H9 (cell line): ENCODE measurements at regions not wholly inside any gene's neighbourhood (a gene's known extent, or its start where the extent isn't known, plus 50 kb on each side); places are given as distances from the start of the nearest gene placed in this dataset.

Source experiments
- DNase-seq: peaks from one replicate; pipeline ENCODE4 v3.0.0-alpha.2; 2017
- H2AFZ ChIP-seq: one replicate; pipeline ENCODE4 v1.6.1; 2013; ENCODE audit warnings: mild to moderate bottlenecking, low read length, control low read depth, moderate library complexity
- H2AK5ac ChIP-seq: 2 replicates; pipeline ENCODE4 v1.6.1; 2013; ENCODE audit warnings: low read length, control low read depth, mixed read lengths; ENCODE audit not compliant: insufficient read length
- H2BK120ac ChIP-seq: one replicate; pipeline ENCODE4 v1.6.1; 2013; ENCODE audit warnings: low read depth, mild to moderate bottlenecking, low read length, control low read depth, inconsistent platforms; ENCODE audit not compliant: poor library complexity, severe bottlenecking
- H2BK12ac ChIP-seq: 2 replicates; pipeline ENCODE4 v1.6.1; 2013; ENCODE audit warnings: low read length, control low read depth, mixed read lengths, low read depth; ENCODE audit not compliant: insufficient read length
- H2BK15ac ChIP-seq: 2 replicates; pipeline ENCODE4 v1.6.1; 2013; ENCODE audit warnings: low read depth, low read length, control low read depth
- H2BK20ac ChIP-seq: one replicate; pipeline ENCODE4 v1.6.1; 2013; ENCODE audit warnings: low read depth, mild to moderate bottlenecking, low read length, control low read depth, inconsistent platforms; ENCODE audit not compliant: poor library complexity, severe bottlenecking
- H2BK5ac ChIP-seq: 2 replicates; pipeline ENCODE4 v1.6.1; 2013; ENCODE audit warnings: low read length, control low read depth, mixed read lengths; ENCODE audit not compliant: insufficient read length
- H3K14ac ChIP-seq: 2 replicates; pipeline ENCODE4 v1.6.1; 2013; ENCODE audit warnings: low read length, control low read depth; ENCODE audit not compliant: insufficient read depth
- H3K18ac ChIP-seq: 2 replicates; pipeline ENCODE4 v1.6.1; 2013; ENCODE audit warnings: low read depth, mild to moderate bottlenecking, mixed read lengths, low read length, control low read depth; ENCODE audit not compliant: insufficient read length
- H3K23ac ChIP-seq: 2 replicates; pipeline ENCODE4 v1.6.1; 2013; ENCODE audit warnings: low read length, control low read depth, mixed read lengths, low read depth; ENCODE audit not compliant: insufficient read length
- H3K23me2 ChIP-seq: 2 replicates; pipeline ENCODE4 v1.6.1; 2013; ENCODE audit warnings: low read depth, mild to moderate bottlenecking, mixed read lengths, low read length, control low read depth; ENCODE audit not compliant: insufficient read length, poor library complexity, severe bottlenecking
- H3K27ac ChIP-seq: 2 replicates; pipeline ENCODE4 v1.5.1; 2013; ENCODE audit warnings: low read length, control low read depth, mixed read lengths, low read depth; ENCODE audit not compliant: insufficient read length
- H3K27me3 ChIP-seq: 2 replicates; pipeline ENCODE4 v1.6.1; 2013; ENCODE audit warnings: low read length, control low read depth, inconsistent platforms; ENCODE audit not compliant: insufficient read depth
- H3K4ac ChIP-seq: 2 replicates; pipeline ENCODE4 v1.6.1; 2013; ENCODE audit warnings: low read depth, mild to moderate bottlenecking, control low read depth, inconsistent platforms, low read length, moderate library complexity
- H3K4me1 ChIP-seq: 2 replicates; pipeline ENCODE4 v1.6.1; 2013; ENCODE audit warnings: low read length, control low read depth, inconsistent platforms; ENCODE audit not compliant: insufficient read depth
- H3K4me2 ChIP-seq: 2 replicates; pipeline ENCODE4 v1.6.1; 2013; ENCODE audit warnings: low read length, control low read depth, mixed read lengths; ENCODE audit not compliant: insufficient read length, insufficient read depth
- H3K56ac ChIP-seq: 2 replicates; pipeline ENCODE4 v1.6.1; 2013; ENCODE audit warnings: low read depth, mild to moderate bottlenecking, mixed read lengths, low read length, control low read depth; ENCODE audit not compliant: insufficient read length
- H3K79me1 ChIP-seq: 2 replicates; pipeline ENCODE4 v1.6.1; 2013; ENCODE audit warnings: low read depth, mild to moderate bottlenecking, moderate library complexity, low read length, control low read depth, inconsistent platforms; ENCODE audit not compliant: insufficient read depth, poor library complexity, severe bottlenecking
- H3K79me2 ChIP-seq: 2 replicates; pipeline ENCODE4 v1.6.1; 2013; ENCODE audit warnings: low read length, control low read depth, inconsistent platforms; ENCODE audit not compliant: insufficient read depth
- H3K9ac ChIP-seq: 2 replicates; pipeline ENCODE4 v1.6.1; 2013; ENCODE audit warnings: low read length, control low read depth, mixed read lengths; ENCODE audit not compliant: insufficient read length; ENCODE audit errors: extremely low read depth
- H3K9me3 ChIP-seq: one replicate; pipeline ENCODE4 v1.6.1; 2013; ENCODE audit warnings: low read depth, low read length, inconsistent platforms; ENCODE audit not compliant: control insufficient read depth
- H3T11ph ChIP-seq: one replicate; pipeline ENCODE4 v1.6.1; 2013; ENCODE audit warnings: mild to moderate bottlenecking, low read length, control low read depth, inconsistent platforms
- H4K20me1 ChIP-seq: one replicate; pipeline ENCODE4 v1.6.1; 2013; ENCODE audit not compliant: control insufficient read depth, insufficient read length, insufficient read depth
- H4K5ac ChIP-seq: 2 replicates; pipeline ENCODE4 v1.6.1; 2013; ENCODE audit warnings: low read depth, mild to moderate bottlenecking, mixed read lengths, low read length, control low read depth; ENCODE audit not compliant: insufficient read length
- H4K8ac ChIP-seq: replicated peaks from 2 replicates; pipeline ENCODE4 v1.6.1; 2013; ENCODE audit warnings: low read length, control low read depth, mixed read lengths, low read depth; ENCODE audit not compliant: insufficient read length
- H4K91ac ChIP-seq: 2 replicates; pipeline ENCODE4 v1.6.1; 2013; ENCODE audit warnings: low read depth, mild to moderate bottlenecking, moderate library complexity, mixed read lengths, low read length, control low read depth; ENCODE audit not compliant: insufficient read length
- H3K27ac Mint-ChIP-seq, 3 experiments: 2 replicates in 2 of 3; 3 replicates in 1 of 3; pipeline ENCODE4 v1.8.0; 2020 to 2021; ENCODE audit warnings: mixed read lengths in 3 of 3, mild to moderate bottlenecking in 1 of 3, moderate library complexity in 1 of 3
- H3K27me3 Mint-ChIP-seq: 2 replicates; pipeline ENCODE4 v1.8.0; 2021; ENCODE audit warnings: low read depth, mild to moderate bottlenecking, moderate library complexity, mixed read lengths
- H3K36me3 Mint-ChIP-seq, 3 experiments: 2 replicates in 2 of 3; 3 replicates in 1 of 3; pipeline ENCODE4 v1.8.0; 2020 to 2021; ENCODE audit warnings: low read depth in 3 of 3, mixed read lengths in 3 of 3; ENCODE audit not compliant: insufficient read depth in 1 of 3
- H3K4me1 Mint-ChIP-seq, 2 experiments: 2 replicates each; pipeline ENCODE4 v1.8.0; 2020; ENCODE audit warnings: mixed read lengths in 2 of 2
- H3K4me3 Mint-ChIP-seq, 2 experiments: 2 replicates in 1 of 2; 3 replicates in 1 of 2; pipeline ENCODE4 v1.8.0; 2020 to 2021; ENCODE audit warnings: mild to moderate bottlenecking in 2 of 2, mixed read lengths in 2 of 2, moderate library complexity in 1 of 2
- H3K9me3 Mint-ChIP-seq, 2 experiments: 2 replicates in 1 of 2; 3 replicates in 1 of 2; pipeline ENCODE4 v1.8.0; 2020; ENCODE audit warnings: mild to moderate bottlenecking in 2 of 2, mixed read lengths in 2 of 2, moderate library complexity in 1 of 2
- CTCF ChIP-seq: fragments of 200-600 bp; sonication (generic); conservative IDR thresholded peaks from 3 replicates; pipeline ENCODE4 v1.8.0; 2021; ENCODE audit warnings: antibody characterized with exemption, mild to moderate bottlenecking
- WGBS: extraction: QIAGEN DNeasy Blood & Tissue Kit; methylation state at CpG from one replicate; pipeline ENCODE4 v1.1.7; 2013; ENCODE audit warnings: missing lambda C conversion rate, low lambda C conversion rate, mixed read lengths; ENCODE audit not compliant: insufficient read length; ENCODE audit errors: extremely low coverage; 5-methylcytosine and 5-hydroxymethylcytosine counted together

GRCh38 chr7:156534925-156535324, 105.6 kb upstream of the RNF32 start:
- no peaks in the 10 kb centered on the region; a peak in 1 of 7 replicates for H3K36me3 Mint-ChIP-seq
- H2BK5ac ChIP-seq = no peak overlapping the region

More at GRCh38 chr7:156534925-156535324, 105.6 kb upstream of the RNF32 start:
- Histone ChIP-seq H3K4ac (no peak overlapping the region), H3K9me3 (no peaks in the 10 kb centered on the region), H4K5ac (no peak overlapping the region), H3K23ac (no peak overlapping the region), H3K27ac (no peak overlapping the region), H2AK5ac (no peak overlapping the region), H3K4me2 (no peak overlapping the region), H3K27me3 (no peaks in the 10 kb centered on the region), H3K56ac (no peak overlapping the region), H4K20me1 (no peaks in the 10 kb centered on the region), H2BK20ac (no peak overlapping the region), H3K23me2 (no peaks in the 10 kb centered on the region), H3K18ac (no peak overlapping the region), H2BK120ac (no peak overlapping the region), H3K4me1 (no peaks in the 10 kb centered on the region), H2AFZ (no peak overlapping the region), H2BK15ac (no peak overlapping the region), H2BK12ac (no peak overlapping the region), H3K79me1 (no peaks in the 10 kb centered on the region), H3T11ph (no peak overlapping the region), H4K91ac (no peak overlapping the region), H3K14ac (no peak overlapping the region), H3K9ac (no peak overlapping the region), H3K79me2 (no peaks in the 10 kb centered on the region), H4K8ac (no peak overlapping the region)
- Mint-ChIP-seq H3K4me3 (no peak overlapping the region), H3K9me3 (no peaks in the 10 kb centered on the region), H3K27me3 (peaks cover 5% of the 10 kb centered on the region), H3K4me1 (no peaks in the 10 kb centered on the region; a peak in 1 of 4 replicates), H3K27ac (no peak overlapping the region)
- WGBS = no CpG with 5 or more reads among the region's 9 CpGs
- no peak for TF ChIP-seq CTCF
- DNase-seq = no peak
